ENCODE measurements at regions not wholly inside any gene's neighbourhood (a gene's known extent, or its start where the extent isn't known, plus 50 kb on each side); places are given as distances from the start of the nearest gene placed in this dataset.

GRCh38 chr2:146950911-146951310 is 893.9 kb upstream of the ACVR2A start:
- no peak for DNase-seq (ENCODE audit: extremely low spot score)
- ChIA-PET POLR2A (no interaction called here), CTCF (no interaction called here)
- no peak for TF ChIP-seq CTCF (IDR thresholded peaks at IDR 0.05; ENCODE audit: control extremely low read depth, extremely low read depth, low read depth, missing control alignments)

- TF ChIP-seq CTCF (IDR thresholded peaks at IDR 0.05; ENCODE audit: control extremely low read depth, extremely low read depth, low read depth, missing control alignments) = no peak
- CTCF ChIA-PET = no interaction called here
- POLR2A ChIA-PET = no interaction called here
- DNase-seq (ENCODE audit: extremely low spot score) = no peak
Measured at GRCh38 chr2:146950361-146950760, 894.5 kb upstream of the ACVR2A start.

- no peak for TF ChIP-seq CTCF (IDR thresholded peaks at IDR 0.05; ENCODE audit: control extremely low read depth, extremely low read depth, low read depth, missing control alignments)
- no peak for DNase-seq (ENCODE audit: extremely low spot score)
- POLR2A ChIA-PET = no interaction called here
- CTCF ChIA-PET = no interaction called here
Measured at GRCh38 chr2:146949400-146949799, 895.4 kb upstream of the ACVR2A start.

- ChIA-PET POLR2A (no interaction called here), CTCF (no interaction called here)
- no peak for TF ChIP-seq CTCF (IDR thresholded peaks at IDR 0.05; ENCODE audit: control extremely low read depth, extremely low read depth, low read depth, missing control alignments)
- DNase-seq (ENCODE audit: extremely low spot score) = no peak
Measured at GRCh38 chr2:146944601-146945000, 900.2 kb upstream of the ACVR2A start.

- ChIA-PET CTCF (no interaction called here), POLR2A (no interaction called here)
- DNase-seq (ENCODE audit: extremely low spot score) = no peak
- TF ChIP-seq CTCF (IDR thresholded peaks at IDR 0.05; ENCODE audit: control extremely low read depth, extremely low read depth, low read depth, missing control alignments) = no peak
Measured at GRCh38 chr2:146939991-146940685, 904.7 kb upstream of the ACVR2A start.

- TF ChIP-seq CTCF (IDR thresholded peaks at IDR 0.05; ENCODE audit: control extremely low read depth, extremely low read depth, low read depth, missing control alignments) = no peak
- ChIA-PET CTCF (no interaction called here), POLR2A (no interaction called here)
- no peak for DNase-seq (ENCODE audit: extremely low spot score)
Measured at GRCh38 chr2:146934921-146935320, 909.9 kb upstream of the ACVR2A start.
